ENCODE measurements at regions not wholly inside any gene's neighbourhood (a gene's known extent, or its start where the extent isn't known, plus 50 kb on each side); places are given as distances from the start of the nearest gene placed in this dataset.

GRCh38 chr1:47587891-47588582 lies 150.2 kb downstream of the FOXD2 start:
- no peak overlapping the region for H3K27ac ChIP-seq
- TF ChIP-seq, protein P1, sequence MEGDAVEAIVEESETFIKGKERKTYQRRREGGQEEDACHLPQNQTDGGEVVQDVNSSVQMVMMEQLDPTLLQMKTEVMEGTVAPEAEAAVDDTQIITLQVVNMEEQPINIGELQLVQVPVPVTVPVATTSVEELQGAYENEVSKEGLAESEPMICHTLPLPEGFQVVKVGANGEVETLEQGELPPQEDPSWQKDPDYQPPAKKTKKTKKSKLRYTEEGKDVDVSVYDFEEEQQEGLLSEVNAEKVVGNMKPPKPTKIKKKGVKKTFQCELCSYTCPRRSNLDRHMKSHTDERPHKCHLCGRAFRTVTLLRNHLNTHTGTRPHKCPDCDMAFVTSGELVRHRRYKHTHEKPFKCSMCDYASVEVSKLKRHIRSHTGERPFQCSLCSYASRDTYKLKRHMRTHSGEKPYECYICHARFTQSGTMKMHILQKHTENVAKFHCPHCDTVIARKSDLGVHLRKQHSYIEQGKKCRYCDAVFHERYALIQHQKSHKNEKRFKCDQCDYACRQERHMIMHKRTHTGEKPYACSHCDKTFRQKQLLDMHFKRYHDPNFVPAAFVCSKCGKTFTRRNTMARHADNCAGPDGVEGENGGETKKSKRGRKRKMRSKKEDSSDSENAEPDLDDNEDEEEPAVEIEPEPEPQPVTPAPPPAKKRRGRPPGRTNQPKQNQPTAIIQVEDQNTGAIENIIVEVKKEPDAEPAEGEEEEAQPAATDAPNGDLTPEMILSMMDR (conservative IDR thresholded peaks at IDR 0.05): no peak

DNA sequence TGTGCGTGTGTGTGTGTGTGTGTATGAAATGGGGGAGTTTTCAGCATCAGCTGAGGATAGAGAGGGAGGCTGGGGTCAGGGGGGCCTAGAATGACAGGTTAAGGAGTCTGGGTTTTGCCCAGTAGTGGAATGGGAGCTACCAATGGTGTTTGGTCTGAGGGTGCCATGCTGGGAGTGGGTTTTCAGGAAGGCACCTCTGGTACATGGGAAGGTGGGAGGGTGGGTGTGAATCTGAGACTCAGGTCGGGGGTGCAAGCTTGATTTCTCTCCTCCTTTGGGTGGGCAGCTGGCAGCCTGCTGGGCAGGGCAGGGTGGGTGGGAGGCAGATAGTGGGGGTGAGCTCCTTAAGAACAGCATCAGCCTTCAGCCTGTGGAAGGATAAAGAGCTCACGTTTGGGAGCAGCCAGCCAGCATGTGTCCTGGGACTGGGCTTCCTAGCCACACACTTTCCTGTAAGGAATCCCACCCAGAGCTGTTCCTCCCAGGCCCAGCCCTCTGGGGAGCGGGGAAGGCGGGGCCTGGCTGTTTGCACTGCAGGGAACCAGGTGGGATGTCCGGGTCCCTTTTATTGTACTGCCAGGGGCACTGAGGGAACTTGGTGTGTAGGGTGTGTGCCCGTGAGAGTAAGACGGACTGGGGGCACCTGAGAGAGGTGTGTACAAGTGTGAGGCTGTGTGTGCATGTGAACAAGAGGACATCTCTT lies 152.8 kb downstream of the FOXD2 start:
- no peak overlapping the region for H3K27ac ChIP-seq
- TF ChIP-seq, protein P1 (conservative IDR thresholded peaks at IDR 0.05): no peak

GRCh38 chr1:47591801-47592200 lies 154.0 kb downstream of the FOXD2 start:
- H3K27ac ChIP-seq: no peak overlapping the region
- TF ChIP-seq, protein P1 (conservative IDR thresholded peaks at IDR 0.05): no peak

DNA sequence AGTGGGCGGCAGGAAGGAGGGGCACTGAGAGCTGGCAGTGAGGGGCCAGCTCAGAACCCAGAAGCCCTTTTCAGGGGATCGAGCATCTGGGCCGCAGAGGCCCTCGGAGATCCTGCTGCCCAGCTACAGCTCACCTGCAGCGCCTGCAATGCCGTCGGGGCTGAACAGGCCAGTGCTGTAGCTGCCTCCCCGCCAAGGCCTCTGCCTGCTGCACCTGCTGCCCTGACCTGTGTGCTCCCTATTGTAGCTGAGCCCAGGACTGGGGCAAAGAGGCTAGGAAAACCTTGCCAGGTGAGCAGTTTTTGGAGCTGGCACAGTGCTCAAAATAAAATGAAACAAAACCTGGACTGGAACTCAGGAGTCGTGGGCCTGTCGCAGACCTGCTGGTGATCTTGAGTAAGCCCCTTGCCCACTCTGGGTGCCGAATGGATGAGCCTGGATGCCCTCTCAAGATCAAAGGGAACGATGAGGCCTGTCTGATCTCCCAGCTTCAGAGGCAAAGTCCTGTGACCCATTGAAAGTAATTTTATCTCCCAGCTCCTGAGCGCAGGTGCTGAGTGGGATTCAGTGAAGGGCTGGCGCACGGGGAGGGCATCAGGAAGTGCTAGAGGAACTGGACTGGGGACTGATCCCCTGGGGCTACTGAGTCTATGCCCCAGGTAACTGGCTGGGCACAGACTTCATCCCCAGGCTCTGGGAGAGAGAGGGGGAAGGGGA lies 154.6 kb downstream of the FOXD2 start:
- 0 out of 2 replicates have a peak overlapping the region, but pooled peaks have one; percentile 13 for H3K27ac ChIP-seq

DNA sequence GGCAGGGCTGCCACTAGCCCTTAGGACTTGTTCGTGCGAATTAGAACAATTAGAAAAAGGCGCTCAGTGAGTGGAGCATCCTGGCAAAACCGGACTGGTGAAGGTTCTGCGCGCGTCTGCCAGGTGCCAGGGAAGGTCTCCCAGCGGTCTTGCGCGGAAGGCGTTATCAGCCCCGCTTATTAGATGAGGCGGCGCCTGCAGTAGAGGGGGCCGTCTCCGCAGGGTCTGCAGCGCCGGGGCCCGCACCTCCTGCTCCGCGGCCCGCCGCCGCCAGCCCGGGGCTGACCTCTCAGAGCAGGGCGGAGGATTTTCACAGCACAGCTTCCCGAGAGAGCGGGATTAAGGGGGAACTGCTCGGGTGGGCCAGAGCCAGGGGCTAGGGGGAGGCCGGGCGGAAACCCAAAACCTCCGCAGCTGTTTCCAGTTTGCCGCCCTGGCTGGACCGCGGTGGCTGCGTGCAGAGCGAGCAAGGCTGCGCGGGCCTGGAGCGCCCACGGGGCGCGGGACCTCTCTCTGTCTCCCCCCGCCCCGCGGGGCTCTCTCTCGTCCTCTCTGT lies 155.2 kb downstream of the FOXD2 start:
- TF ChIP-seq, protein P1 (conservative IDR thresholded peaks at IDR 0.05): no peak
- 0 out of 2 replicates have a peak overlapping the region, but pooled peaks have one; percentile 13 for H3K27ac ChIP-seq

More for the DNA sequence above, 154.6 kb downstream of the FOXD2 start:
- TF ChIP-seq, protein P1 (conservative IDR thresholded peaks at IDR 0.05): no peak

GRCh38 chr1:47593598-47594285 lies 155.9 kb downstream of the FOXD2 start:
- H3K27ac ChIP-seq: no peak overlapping the region
- TF ChIP-seq, protein P1 (conservative IDR thresholded peaks at IDR 0.05): no peak
